ENCODE measurements at regions not wholly inside any gene's neighbourhood (a gene's known extent, or its start where the extent isn't known, plus 50 kb on each side); places are given as distances from the start of the nearest gene placed in this dataset.

DNA sequence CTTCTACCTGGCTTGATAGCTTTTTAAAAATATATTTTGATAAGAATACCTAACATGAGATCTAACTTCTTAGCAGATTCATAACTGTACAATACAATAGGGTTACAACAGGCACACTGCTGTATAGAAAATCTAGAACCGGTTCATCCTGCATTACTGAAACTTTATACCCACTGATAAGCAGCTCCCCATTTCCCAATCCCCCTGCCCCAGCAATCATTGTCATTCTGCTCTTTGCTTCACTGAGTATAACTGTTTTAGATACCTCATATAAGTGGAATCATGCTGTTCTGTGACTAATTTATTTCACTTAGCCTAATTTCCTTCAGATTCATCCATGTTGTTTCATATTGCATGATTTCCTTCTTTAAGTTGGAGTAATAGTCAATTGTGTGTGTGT lies 906.0 kb downstream of the GBE1 start:
- Histone ChIP-seq H3K4me3 (ENCODE audit: low read depth in 1 of 3, low read length in 3 of 3) (no peak overlapping the region), H3K9me3 (ENCODE audit: control insufficient read depth in 4 of 4, low read length in 3 of 4) (no peaks in the 10 kb centered on the region), H3K9ac (ENCODE audit: low read depth in 1 of 2, low read length in 2 of 2) (no peak overlapping the region), H3K27ac (ENCODE audit: low read depth in 1 of 2, low read length in 2 of 2) (no peak overlapping the region), H3K36me3 (ENCODE audit: control insufficient read depth in 4 of 4, insufficient read depth in 3 of 4, low read depth in 1 of 4, low read length in 3 of 4) (no peaks in the 10 kb centered on the region), H3K4me1 (ENCODE audit: control insufficient read depth in 4 of 4, insufficient read depth in 4 of 4, low read length in 3 of 4) (no peaks in the 10 kb centered on the region), H3K27me3 (ENCODE audit: control insufficient read depth in 4 of 4, insufficient read depth in 4 of 4, low read length in 3 of 4) (peaks cover 0 to 4% (median 0%) of the 10 kb centered on the region in 4 donors)
- 73% methylated on average over 1 of the region's 1 CpG for WGBS
- no peak for TF ChIP-seq FOXA2 (IDR thresholded peaks at IDR 0.05)
- TF ChIP-seq JUND (IDR thresholded peaks at IDR 0.05): no peak
- TF ChIP-seq EGR1 (IDR thresholded peaks at IDR 0.05; ENCODE audit: low read depth in 2 of 2): no peak
- TF ChIP-seq, protein P1, sequence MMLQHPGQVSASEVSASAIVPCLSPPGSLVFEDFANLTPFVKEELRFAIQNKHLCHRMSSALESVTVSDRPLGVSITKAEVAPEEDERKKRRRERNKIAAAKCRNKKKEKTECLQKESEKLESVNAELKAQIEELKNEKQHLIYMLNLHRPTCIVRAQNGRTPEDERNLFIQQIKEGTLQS (IDR thresholded peaks at IDR 0.05): no peak
- TF ChIP-seq, protein P2, sequence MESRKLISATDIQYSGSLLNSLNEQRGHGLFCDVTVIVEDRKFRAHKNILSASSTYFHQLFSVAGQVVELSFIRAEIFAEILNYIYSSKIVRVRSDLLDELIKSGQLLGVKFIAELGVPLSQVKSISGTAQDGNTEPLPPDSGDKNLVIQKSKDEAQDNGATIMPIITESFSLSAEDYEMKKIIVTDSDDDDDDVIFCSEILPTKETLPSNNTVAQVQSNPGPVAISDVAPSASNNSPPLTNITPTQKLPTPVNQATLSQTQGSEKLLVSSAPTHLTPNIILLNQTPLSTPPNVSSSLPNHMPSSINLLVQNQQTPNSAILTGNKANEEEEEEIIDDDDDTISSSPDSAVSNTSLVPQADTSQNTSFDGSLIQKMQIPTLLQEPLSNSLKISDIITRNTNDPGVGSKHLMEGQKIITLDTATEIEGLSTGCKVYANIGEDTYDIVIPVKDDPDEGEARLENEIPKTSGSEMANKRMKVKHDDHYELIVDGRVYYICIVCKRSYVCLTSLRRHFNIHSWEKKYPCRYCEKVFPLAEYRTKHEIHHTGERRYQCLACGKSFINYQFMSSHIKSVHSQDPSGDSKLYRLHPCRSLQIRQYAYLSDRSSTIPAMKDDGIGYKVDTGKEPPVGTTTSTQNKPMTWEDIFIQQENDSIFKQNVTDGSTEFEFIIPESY (IDR thresholded peaks at IDR 0.05): no peak
- TF ChIP-seq RXRA (IDR thresholded peaks at IDR 0.05): no peak
- no peak for TF ChIP-seq HNF4A (conservative IDR thresholded peaks at IDR 0.05)
- DNase-seq (ENCODE audit: low spot score): no peak

DNA sequence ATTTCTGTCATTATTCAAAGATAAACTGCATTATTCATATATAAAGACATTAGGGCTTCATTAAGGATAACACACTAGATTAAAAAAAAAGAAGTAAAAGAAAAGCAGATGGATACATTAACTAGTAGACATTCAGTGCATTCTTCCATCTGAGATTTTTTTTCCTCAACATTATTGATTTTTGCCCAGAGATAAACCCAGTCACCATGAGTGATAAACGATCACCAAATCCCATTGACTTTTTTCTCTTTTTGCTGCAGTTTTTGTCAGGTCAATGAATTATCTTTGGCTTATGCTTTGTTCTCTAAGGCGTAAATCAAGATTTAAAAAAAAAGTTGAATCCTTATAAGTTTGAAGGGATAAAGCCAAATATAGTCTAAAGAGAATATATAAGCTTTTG lies 925.0 kb downstream of the GBE1 start:
- Histone ChIP-seq H3K9ac (ENCODE audit: low read depth in 1 of 2, low read length in 2 of 2) (no peak overlapping the region), H3K9me3 (ENCODE audit: control insufficient read depth in 4 of 4, low read length in 3 of 4) (peaks cover 0 to 4% (median 0%) of the 10 kb centered on the region in 4 donors), H3K4me3 (ENCODE audit: low read depth in 1 of 3, low read length in 3 of 3) (no peak overlapping the region), H3K27ac (ENCODE audit: low read depth in 1 of 2, low read length in 2 of 2) (no peak overlapping the region), H3K4me1 (ENCODE audit: control insufficient read depth in 4 of 4, insufficient read depth in 4 of 4, low read length in 3 of 4) (no peaks in the 10 kb centered on the region), H3K36me3 (ENCODE audit: control insufficient read depth in 4 of 4, insufficient read depth in 3 of 4, low read depth in 1 of 4, low read length in 3 of 4) (no peaks in the 10 kb centered on the region), H3K27me3 (ENCODE audit: control insufficient read depth in 4 of 4, insufficient read depth in 4 of 4, low read length in 3 of 4) (no peaks in the 10 kb centered on the region)
- no peak for DNase-seq (ENCODE audit: low spot score)
- TF ChIP-seq SP1 (IDR thresholded peaks at IDR 0.05): no peak
- TF ChIP-seq YY1 (IDR thresholded peaks at IDR 0.05): no peak
- TF ChIP-seq, protein P2 (IDR thresholded peaks at IDR 0.05): no peak
- TF ChIP-seq, protein P3, sequence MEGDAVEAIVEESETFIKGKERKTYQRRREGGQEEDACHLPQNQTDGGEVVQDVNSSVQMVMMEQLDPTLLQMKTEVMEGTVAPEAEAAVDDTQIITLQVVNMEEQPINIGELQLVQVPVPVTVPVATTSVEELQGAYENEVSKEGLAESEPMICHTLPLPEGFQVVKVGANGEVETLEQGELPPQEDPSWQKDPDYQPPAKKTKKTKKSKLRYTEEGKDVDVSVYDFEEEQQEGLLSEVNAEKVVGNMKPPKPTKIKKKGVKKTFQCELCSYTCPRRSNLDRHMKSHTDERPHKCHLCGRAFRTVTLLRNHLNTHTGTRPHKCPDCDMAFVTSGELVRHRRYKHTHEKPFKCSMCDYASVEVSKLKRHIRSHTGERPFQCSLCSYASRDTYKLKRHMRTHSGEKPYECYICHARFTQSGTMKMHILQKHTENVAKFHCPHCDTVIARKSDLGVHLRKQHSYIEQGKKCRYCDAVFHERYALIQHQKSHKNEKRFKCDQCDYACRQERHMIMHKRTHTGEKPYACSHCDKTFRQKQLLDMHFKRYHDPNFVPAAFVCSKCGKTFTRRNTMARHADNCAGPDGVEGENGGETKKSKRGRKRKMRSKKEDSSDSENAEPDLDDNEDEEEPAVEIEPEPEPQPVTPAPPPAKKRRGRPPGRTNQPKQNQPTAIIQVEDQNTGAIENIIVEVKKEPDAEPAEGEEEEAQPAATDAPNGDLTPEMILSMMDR (IDR thresholded peaks at IDR 0.05; ENCODE audit: low read depth, low read length, missing input control): no peak
- WGBS: 58% methylated on average over 2 of the region's 2 CpGs

DNA sequence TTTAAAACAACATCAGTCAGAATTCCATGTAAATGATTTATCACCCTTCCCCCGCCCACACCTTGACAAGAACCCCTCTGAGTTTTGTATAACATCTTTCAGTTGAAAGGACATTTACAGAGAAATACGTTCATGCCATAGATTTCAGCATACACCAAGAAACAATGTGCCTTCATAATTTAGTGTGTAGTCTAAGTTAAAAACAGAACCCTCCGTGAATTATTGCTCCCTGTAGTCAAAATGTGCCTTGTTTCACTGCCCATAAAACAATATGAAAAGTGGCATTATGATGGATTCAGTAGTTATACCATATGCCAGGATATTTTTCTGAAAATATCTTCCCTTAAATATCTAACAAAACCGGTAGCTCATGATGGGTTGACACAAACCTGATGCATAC lies 953.9 kb downstream of the GBE1 start:
- no peak overlapping the region for H3K27ac ChIP-seq (ENCODE audit: low read depth in 1 of 2, low read length in 2 of 2)
- no peaks in the 10 kb centered on the region for H3K27me3 ChIP-seq (ENCODE audit: control insufficient read depth in 4 of 4, insufficient read depth in 4 of 4, low read length in 3 of 4)
- DNase-seq (ENCODE audit: low spot score): no peak
- WGBS: 73% methylated on average over 4 of the region's 4 CpGs
- H3K4me3 ChIP-seq (ENCODE audit: low read depth in 1 of 3, low read length in 3 of 3): no peak overlapping the region
- no peaks in the 10 kb centered on the region for H3K4me1 ChIP-seq (ENCODE audit: control insufficient read depth in 4 of 4, insufficient read depth in 4 of 4, low read length in 3 of 4)
- H3K9me3 ChIP-seq (ENCODE audit: control insufficient read depth in 4 of 4, low read length in 3 of 4): no peaks in the 10 kb centered on the region
- H3K9ac ChIP-seq (ENCODE audit: low read depth in 1 of 2, low read length in 2 of 2): no peak overlapping the region
- no peaks in the 10 kb centered on the region for H3K36me3 ChIP-seq (ENCODE audit: control insufficient read depth in 4 of 4, insufficient read depth in 3 of 4, low read depth in 1 of 4, low read length in 3 of 4)
- TF ChIP-seq, protein P4, sequence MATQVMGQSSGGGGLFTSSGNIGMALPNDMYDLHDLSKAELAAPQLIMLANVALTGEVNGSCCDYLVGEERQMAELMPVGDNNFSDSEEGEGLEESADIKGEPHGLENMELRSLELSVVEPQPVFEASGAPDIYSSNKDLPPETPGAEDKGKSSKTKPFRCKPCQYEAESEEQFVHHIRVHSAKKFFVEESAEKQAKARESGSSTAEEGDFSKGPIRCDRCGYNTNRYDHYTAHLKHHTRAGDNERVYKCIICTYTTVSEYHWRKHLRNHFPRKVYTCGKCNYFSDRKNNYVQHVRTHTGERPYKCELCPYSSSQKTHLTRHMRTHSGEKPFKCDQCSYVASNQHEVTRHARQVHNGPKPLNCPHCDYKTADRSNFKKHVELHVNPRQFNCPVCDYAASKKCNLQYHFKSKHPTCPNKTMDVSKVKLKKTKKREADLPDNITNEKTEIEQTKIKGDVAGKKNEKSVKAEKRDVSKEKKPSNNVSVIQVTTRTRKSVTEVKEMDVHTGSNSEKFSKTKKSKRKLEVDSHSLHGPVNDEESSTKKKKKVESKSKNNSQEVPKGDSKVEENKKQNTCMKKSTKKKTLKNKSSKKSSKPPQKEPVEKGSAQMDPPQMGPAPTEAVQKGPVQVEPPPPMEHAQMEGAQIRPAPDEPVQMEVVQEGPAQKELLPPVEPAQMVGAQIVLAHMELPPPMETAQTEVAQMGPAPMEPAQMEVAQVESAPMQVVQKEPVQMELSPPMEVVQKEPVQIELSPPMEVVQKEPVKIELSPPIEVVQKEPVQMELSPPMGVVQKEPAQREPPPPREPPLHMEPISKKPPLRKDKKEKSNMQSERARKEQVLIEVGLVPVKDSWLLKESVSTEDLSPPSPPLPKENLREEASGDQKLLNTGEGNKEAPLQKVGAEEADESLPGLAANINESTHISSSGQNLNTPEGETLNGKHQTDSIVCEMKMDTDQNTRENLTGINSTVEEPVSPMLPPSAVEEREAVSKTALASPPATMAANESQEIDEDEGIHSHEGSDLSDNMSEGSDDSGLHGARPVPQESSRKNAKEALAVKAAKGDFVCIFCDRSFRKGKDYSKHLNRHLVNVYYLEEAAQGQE (IDR thresholded peaks at IDR 0.05): no peak
- TF ChIP-seq HNF4A (conservative IDR thresholded peaks at IDR 0.05) (no peak), FOXA1 (IDR thresholded peaks at IDR 0.05) (no peak)
